ENCODE measurements at regions not wholly inside any gene's neighbourhood (a gene's known extent, or its start where the extent isn't known, plus 50 kb on each side); places are given as distances from the start of the nearest gene placed in this dataset.
"Not testable (repeated sequence)": the region's sequence is repeated elsewhere in the genome, so short reads cannot be mapped to it uniquely, and the experiment has no call there.

GRCh38 chr12:114547636-114548035, 136.3 kb downstream of the TBX3 start:
- no peak for DNase-seq (ENCODE audit: low read depth)
- no peak overlapping the region for H3K4me3 ChIP-seq (ENCODE audit: low read length)
- TF ChIP-seq CTCF (conservative IDR thresholded peaks at IDR 0.05; ENCODE audit: low read length): no peak

- no peak for DNase-seq (ENCODE audit: low read depth)
- no peak for TF ChIP-seq CTCF (conservative IDR thresholded peaks at IDR 0.05; ENCODE audit: low read length)
- H3K4me3 ChIP-seq (ENCODE audit: low read length): no peak overlapping the region
These were observed 124.5 kb upstream of the TBX5 start for GRCh38 chr12:114530417-114530816.

GRCh38 chr12:114529966-114530365, 124.0 kb upstream of the TBX5 start:
- DNase-seq (ENCODE audit: low read depth): peak; percentile 79
- TF ChIP-seq CTCF (conservative IDR thresholded peaks at IDR 0.05; ENCODE audit: low read length): no peak
- no peak overlapping the region for H3K4me3 ChIP-seq (ENCODE audit: low read length)

GRCh38 chr12:114528766-114529165, 122.8 kb upstream of the TBX5 start:
- TF ChIP-seq CTCF (conservative IDR thresholded peaks at IDR 0.05; ENCODE audit: low read length): no peak
- H3K4me3 ChIP-seq (ENCODE audit: low read length): no peak overlapping the region
- DNase-seq (ENCODE audit: low read depth): no peak

- DNase-seq (ENCODE audit: low read depth); H3K4me3 ChIP-seq (ENCODE audit: low read length): not testable (repeated sequence)
These were observed 115.2 kb upstream of the TBX5 start for GRCh38 chr12:114521160-114521559.

GRCh38 chr12:114512351-114512750, 106.4 kb upstream of the TBX5 start:
- DNase-seq (ENCODE audit: low read depth): no peak

GRCh38 chr12:114508529-114509129, 102.7 kb upstream of the TBX5 start:
- peak; percentile 79 for DNase-seq (ENCODE audit: low read depth)
- peak; percentile 83 for TF ChIP-seq CTCF (conservative IDR thresholded peaks at IDR 0.05; ENCODE audit: low read length)

More at GRCh38 chr12:114512351-114512750, 106.4 kb upstream of the TBX5 start:
- no peak for TF ChIP-seq CTCF (conservative IDR thresholded peaks at IDR 0.05; ENCODE audit: low read length)
- H3K4me3 ChIP-seq (ENCODE audit: low read length): no peak overlapping the region

GRCh38 chr12:114506651-114507050, 100.7 kb upstream of the TBX5 start:
- TF ChIP-seq CTCF (conservative IDR thresholded peaks at IDR 0.05; ENCODE audit: low read length): no peak
- DNase-seq (ENCODE audit: low read depth): peak; percentile 15
- H3K4me3 ChIP-seq (ENCODE audit: low read length): no peak overlapping the region

More at GRCh38 chr12:114508529-114509129, 102.7 kb upstream of the TBX5 start:
- no peak overlapping the region for H3K4me3 ChIP-seq (ENCODE audit: low read length)

Measured in AG10803 (cell line).